HG03378 (cell line): ENCODE measurements at regions not wholly inside any gene's neighbourhood (a gene's known extent, or its start where the extent isn't known, plus 50 kb on each side); places are given as distances from the start of the nearest gene placed in this dataset.

Source experiments
- ATAC-seq: cut with Tn5 transposase; IDR thresholded peaks from one replicate; pipeline ENCODE4 v1.9.1; 2021; ENCODE audit warnings: mild to moderate bottlenecking, moderate library complexity; ENCODE audit not compliant: unreplicated experiment

DNA sequence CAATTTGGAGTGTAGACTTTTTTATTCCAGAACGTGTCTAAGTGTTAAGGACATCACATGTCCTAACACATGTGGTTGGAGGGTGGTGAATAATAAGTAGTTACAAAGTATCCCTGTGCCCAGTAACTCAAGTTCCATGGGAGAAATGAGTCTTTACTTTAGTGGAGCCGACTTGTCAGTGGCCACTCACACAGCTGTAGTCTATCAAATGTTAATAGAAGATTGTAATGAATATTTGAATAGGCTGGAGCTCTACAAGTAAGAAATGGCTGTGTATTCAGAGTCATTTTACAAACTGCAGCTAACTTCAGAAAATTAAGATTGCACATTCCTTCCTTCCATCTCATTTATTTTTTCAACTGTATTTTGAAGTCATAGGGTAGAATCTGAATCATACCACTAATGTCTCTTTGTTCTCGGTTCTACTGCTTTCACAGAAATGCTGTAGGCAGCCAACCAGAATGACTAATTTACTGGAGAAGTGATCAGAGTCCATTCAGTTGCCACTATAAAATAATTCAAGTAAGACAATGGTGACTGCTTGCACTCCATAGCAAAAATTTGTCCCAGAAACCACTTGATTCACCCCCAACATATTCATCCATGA is 394.8 kb downstream of the NR2F1-AS1 start:
- ATAC-seq = no peak

DNA sequence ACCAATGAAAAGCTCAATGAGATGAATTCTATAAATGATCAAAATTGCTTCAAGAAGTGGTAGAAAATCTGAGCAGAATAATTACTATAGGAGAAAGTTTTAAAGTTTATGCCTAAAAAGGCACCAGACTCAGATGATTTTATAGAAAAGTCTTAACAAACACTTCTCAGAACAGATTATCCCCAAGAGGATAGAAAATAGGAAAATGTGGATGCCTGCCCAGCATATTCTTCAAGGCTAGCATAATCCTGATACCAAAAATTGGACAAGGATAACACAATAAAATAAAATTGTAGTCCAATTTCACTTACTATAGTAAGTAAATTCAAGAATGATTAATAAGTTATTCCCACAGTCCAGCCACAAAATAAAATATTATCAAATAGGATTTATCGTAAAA is 397.0 kb downstream of the NR2F1-AS1 start:
- no peak for ATAC-seq

DNA sequence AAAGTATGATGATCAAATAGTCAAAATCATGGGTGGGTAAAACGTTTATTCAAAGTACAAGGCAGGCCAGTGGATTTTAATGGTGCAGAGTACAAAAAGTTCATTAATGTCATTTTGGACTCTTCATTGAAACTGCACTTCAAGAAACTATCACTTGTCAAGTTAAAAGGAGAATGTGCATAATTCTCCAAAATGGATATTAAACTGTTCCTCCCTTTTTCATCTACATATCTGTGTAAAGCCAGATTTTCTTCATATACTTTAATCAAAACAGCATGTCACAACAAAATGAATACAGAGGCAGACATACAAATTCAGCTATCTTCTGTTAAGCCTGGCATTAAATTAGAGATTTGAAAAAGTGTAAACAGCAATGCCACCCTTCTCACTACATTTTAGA is 401.6 kb downstream of the NR2F1-AS1 start:
- ATAC-seq = no peak

DNA sequence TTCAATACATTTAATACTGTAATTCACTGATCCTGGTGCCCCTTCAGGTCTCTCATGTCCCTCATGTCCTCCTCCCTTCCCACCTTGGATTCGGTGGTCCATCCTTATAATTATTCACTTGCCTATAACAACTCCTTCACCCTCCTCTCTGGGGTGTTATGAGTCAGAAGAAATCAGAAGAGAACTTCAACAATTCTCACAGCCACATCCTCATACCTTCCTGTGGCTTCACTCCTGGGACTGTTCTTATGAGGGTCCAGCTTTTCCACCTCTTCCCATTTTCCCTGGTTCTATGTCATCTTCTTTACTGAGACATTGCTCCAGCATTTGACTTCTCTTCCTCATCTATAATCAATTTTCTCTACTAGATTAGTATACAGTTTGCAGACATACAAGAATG is 406.1 kb downstream of the NR2F1-AS1 start:
- ATAC-seq = no peak

DNA sequence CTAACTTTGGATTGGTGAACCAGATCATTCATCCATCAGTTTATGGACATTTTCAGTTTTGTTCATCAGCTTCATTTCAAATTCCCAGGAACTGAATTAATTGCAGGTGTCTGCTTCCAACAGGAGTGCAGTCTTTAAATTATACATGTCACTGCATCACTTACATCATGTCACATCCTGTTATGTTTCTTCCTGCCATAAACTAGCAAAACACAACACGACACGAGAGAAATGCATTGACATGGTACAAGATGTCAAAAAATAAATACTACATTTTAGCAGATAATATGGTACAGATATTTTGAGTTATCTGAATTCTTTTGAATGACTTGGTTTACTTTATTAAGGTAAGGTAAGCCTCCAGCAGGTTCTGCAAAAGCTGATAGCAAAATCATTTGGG is 415.5 kb downstream of the NR2F1-AS1 start:
- no peak for ATAC-seq

DNA sequence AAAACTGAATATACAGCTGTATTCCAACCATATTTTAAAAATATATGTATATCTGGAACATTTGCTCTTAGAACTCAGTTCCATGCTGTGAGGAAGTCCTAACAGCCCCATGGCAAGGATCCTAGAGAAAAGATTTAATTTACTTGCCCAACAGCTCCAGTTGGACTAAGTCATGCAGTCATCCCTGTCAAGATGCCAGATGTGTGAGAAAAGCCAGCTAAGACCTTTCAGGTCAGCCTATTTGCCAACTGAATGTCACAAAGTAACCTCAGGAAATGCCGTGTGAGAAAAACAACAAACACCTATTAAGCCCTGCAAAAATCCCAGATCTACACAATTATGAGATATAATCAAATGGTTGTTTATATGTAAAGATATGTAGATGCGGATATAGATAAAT is 416.3 kb downstream of the NR2F1-AS1 start:
- ATAC-seq = no peak

DNA sequence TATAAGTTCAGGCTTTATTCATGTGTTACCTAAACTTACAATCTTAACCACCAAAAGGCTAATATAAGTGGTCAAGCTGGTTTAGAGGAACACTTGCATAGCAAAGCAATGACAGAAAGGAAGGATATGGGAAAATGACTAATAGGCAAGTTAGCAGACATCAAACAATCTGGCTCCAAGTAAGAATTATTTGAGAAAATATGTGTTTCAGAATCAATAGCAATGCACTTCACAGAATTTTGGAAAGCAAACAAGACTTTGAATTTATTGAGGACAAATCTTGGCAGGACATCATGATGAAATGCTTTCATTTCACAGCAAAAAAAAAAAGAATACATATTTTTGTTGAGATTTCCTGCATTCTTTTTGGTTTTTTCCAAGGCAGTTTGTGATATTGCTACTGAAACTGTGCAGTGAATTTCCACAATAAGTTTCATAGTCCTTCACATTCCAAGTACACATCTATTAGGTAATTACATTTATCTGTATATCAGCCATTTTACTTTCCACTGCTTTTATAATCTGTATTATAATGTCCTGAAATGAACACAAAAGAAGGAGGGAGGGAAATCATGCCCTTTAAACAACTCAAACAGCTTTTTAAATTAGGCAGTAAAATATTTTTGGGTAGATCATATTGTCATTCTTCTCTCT is 417.9 kb downstream of the NR2F1-AS1 start:
- ATAC-seq = no peak

DNA sequence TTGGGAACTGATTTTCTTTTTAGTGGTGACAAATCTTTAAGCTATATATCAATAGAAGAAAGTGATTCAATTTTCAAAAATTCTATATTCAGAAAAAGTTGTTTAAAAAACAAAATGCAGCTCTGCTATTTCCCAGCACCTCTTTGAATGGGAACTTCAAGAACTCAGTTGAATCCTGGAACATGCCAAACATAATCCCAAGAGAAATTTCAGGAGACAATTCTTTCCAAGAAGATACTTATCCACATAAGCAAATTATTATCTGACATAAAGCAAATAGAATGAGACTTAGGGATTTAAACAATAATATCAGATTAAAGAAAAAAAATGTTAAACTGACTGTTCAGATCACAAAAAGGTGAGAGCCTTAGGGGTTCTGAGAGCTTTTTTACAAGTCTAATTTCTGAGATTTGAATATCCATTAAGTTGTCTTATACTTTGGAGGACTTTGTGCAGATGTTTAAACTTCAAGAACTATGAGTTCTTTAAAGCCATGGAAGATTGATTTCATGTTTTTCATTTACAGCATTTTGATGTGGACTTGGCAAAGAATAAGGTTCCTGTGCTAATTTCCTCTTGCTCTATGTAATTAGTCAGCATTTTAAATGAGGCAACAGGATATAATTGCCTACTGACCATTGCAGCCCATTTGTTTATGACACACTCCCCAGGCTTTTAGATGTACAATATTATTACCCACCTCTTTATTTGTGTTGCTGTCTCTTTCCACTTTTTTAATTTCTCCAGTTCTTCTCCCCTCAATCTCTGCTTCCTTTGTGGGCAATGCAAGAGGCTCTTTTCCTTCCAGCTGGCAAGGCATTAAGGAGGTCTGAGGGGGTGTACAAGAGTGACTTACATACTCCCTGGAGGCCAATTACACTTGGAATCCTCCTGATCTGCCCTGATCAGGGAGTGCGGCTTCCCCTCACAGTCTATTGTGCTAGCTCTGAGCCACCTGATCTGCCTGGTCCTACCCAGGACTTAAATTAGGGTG is 419.1 kb downstream of the NR2F1-AS1 start:
- no peak for ATAC-seq

DNA sequence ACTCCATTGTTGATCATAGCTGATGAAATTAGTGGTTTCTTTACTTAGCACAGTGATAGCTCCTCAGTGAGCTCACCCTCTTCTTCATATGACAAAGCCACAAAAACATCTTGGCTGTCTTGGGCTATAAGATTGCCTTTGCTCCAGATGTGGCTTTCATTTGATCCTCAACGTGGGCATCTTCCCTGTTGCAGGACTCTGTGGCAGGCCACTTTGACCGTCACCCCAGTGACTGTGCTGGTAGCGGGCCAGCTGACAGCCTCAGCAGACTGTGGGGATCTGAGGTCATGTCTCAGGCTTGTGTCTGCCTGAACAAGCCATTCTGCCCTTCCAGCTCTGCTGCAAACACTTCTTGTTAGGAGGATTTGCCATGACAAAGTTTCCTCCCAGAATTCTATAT is 422.2 kb downstream of the NR2F1-AS1 start:
- no peak for ATAC-seq

DNA sequence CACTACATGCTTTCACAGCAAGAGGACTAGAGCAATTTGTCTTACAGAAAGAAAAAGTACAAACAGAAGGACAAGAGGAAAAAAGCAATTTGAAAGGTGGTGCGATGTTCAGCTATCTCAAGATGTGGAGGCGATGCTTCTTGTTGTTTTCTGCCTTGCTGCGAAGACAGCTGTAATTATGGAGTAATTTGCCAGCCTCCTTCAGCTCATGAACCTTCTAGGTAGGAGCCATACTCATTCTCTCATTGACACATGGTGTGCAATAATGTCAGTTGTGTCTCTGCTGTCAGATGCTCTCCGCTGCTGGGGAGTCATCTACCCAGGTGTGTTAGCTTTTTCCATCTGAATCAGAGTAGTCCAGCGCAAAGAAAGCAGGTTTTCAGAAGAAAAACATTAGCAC is 424.5 kb downstream of the NR2F1-AS1 start:
- no peak for ATAC-seq

DNA sequence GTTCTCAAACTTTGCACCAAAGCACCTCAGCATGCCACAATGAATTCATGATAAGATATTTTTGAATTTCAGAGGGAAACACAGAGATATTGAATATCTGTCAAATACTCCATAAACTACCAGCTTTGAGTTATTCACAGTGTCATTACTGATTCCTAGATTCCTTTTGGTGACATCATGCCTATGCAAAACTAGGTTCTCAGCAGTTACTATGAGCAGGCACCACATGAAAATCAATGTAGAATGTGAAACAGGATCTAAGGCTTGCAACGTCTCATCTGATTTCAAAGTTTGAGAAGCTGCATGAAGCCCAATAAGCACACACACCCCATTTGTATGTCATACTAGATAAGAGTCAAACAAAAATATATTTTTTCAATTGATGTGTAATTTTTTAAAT is 426.5 kb downstream of the NR2F1-AS1 start:
- ATAC-seq = no peak

DNA sequence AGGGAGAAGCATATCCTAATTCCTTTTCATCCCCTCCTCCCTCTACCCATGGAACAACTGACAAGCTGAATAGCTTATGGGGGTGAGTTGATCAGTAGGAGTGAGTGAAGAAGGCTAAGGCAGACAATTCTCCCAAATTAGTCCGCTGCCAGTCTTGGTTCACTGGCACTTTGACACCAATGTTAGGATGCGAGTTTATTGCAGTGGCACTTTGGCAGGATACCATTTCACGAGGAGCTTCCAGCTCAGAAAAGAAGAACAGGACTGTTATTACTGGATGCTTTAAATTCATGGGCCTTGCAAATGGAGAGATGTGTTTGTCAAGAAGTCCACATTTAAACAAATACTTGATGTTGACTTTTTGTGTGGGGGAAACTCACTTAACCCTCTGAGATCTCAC is 427.6 kb downstream of the NR2F1-AS1 start:
- no peak for ATAC-seq

DNA sequence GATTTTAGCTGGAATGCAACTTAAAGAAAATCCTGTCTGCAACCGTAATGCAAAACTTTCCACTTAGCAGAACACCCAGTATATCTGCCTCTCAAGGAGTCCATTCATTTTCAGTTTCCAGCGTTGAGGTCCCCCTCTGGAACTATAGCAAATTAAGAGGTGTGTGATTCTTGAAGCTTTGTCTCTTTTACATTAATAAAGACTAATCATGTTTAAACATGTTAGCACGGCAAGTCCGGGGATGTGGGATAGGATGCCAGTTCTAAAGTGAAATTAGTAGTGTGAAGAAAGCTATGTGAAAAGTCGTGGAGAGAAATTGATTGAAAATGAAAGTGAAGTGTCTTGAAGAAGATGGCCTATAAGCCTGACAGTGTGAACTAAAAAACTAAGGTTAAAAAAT is 429.1 kb downstream of the NR2F1-AS1 start:
- no peak for ATAC-seq

DNA sequence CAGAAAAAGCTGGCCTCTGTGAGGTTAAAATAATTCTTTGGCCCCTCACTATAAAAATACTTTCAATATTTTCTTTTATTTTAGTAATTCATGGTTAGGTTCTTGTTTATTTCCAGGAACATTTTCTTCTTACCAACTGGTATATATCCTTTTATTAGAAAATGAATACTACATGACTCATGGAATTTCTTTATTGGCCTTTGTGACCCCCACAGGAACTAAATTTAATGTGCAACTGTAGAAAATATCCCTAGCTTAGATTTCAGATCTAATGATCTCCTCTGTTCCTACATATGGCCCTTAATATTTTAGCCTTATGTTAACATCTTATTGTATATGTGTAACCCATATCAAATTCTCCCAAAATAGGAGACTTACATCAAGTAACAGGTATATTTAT is 429.9 kb downstream of the NR2F1-AS1 start:
- ATAC-seq = no peak

DNA sequence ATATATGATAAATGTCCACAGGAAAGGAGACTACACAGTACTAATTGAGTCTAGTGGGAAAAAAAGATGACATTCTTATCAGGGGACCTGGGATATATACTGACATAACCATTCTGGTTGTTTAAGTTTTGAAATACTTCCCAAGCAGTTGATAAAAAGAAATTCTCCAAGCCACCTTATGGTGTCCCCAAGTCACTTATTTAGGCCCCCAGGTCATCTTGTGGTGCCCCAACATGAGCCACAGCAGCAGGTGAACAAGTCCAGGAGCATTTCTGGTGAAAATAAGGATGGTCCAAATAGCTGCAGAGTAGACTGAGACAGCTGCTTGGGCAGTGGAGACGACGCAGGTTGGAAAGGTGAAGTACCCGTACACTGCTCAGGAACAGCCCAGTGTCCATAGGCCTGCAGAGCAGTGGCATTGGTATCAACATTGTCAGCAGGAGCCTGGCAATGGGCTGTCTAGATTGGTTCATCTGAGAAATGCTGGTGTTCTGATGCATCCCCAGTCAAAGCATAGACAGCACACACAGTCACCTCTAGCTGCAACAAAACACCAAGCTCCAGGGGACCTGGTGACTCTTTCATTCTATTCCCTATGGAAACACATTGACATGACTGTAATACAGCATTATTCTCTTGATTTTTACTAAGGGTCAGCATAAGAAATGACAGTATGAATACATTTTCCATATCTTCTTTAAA is 430.6 kb downstream of the NR2F1-AS1 start:
- ATAC-seq = no peak

DNA sequence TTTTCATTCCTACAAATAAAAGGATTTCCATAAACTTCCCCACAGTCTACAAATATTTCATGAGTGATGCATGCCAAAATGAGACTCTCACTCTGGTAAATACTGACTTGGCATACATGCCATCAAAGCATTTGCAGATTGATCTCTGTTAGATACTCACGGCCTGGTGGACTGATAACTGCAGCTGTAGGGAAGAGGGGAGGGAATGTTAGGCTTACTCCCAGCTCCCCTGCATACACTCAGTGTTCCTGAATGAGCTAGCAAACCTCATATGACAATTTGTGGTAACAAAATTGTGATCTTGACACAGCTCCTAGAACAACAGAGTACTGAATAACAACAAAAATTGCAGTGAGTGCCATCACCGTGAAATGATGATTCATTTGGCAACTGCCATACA is 435.3 kb downstream of the NR2F1-AS1 start:
- ATAC-seq = no peak

DNA sequence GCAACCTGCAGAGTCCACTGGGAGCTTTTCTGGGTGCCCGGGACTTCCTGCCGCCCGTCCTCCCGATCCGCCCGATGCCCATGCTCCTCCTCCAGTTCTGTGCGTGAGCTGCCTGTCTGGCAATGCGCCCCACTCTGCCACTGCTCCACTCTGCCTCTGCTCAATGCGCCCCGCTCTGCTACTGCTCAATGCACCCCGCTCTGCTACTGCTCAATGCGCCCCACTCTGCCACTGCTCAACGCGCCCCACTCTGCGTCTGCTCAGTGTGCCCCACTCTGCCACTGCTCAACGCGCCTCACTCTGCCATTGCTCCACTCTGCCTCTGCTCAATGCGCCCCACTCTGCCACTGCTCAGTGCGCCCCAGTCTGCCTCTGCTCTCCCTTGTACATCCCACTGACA is 436.0 kb downstream of the NR2F1-AS1 start:
- ATAC-seq = no peak

DNA sequence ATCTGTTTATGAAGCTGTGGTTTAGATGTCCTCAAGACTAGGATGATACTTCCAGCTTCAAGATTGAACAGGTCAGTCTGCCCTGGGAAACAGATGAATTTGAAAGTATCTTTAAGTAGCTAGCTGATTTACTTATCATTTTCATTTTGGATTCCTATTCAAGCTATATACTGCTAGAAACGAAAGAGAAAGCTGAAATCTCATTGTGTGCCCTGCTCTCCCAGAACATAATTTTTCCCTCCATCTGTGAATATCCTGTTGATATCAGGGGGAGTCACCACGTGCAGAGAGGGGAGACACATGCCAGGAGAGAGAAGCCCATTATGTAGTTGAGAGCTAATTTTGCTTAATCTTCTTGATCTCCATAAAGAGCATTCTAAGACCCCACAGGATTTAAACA is 439.1 kb downstream of the NR2F1-AS1 start:
- no peak for ATAC-seq

DNA sequence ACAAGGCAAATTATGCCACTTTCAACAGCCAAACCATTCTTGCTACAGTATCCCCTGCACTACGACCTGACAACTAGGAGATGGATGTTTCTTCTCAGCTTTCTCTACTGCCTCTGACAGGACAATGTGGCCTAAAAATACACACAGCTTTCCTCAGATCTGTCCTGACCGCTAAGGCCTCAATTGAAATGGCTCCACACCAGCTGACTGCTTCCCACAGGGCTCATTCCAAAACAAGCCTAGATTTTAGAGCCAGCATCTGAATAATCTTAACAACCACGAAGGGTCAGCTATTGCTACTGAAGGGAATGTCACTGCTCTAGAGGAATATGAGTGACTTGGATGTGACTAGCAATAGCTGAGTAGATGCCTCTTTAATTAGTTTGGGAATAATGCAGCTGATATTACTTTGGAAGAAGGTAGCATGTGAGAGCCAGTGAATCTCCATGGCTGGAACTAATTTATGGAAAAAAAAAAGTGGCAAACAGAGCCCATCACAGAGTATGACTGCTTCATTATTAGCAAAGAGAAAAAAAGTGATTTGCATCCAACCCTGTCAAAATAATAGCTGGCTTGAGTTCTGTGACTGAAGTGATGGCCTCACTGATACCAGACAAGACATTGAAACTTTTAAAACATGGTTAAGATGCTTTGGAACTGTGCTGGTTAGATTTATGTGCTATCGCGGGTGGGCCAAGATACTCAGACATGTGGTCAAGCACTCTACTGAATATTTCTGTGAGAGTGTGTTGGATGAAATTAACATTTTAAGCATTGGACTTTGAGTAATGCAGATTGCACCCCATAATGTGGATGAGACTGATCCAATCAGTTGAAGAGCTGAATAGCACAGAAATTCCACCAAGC is 450.2 kb downstream of the NR2F1-AS1 start:
- no peak for ATAC-seq

DNA sequence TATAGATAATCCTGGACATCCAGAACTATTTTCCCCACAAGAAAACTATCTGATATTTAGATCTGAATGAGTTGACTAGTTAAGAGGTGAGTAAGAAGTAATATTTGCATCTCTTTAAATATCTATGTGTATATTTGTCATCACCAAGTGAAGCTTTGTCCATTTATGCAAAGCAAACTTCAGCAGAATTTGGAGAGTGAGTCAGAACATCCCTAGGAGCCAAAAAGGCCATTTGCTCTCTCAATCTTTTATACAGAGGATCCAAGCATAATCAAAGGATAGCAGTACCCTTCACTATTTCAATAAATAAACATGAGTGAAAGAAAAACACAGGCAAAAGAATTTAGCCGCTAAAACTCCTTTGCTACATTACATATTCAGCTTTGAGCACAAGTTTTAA is 454.4 kb downstream of the NR2F1-AS1 start:
- no peak for ATAC-seq
